ENCODE measurements at regions not wholly inside any gene's neighbourhood (a gene's known extent, or its start where the extent isn't known, plus 50 kb on each side); places are given as distances from the start of the nearest gene placed in this dataset.

DNA sequence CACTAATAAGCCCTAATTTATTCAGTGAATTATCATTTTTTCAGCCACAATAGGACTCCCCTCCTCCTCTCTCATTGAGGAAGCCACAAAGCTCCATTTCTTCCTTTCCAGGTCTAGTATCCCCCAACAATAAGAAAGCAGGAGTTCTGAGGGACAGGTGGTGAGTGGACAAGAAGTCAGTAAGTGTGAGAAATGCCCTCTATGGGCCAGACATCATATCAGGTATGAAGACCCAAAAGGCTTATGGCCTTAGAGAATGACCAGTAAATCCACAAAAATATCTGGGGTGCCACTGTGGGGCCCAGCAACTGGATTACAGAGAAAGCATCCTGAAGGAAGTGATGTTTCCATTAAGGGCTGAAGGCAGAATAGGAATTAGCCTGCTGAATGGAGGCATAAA is 175.7 kb downstream of the TRIM33 start:
- TF ChIP-seq EP300 (conservative IDR thresholded peaks at IDR 0.05; ENCODE audit: poor library complexity, severe bottlenecking) (no peak), TAF1 (IDR thresholded peaks at IDR 0.05; ENCODE audit: low read depth) (no peak), SMC3 (conservative IDR thresholded peaks at IDR 0.05; ENCODE audit: poor library complexity) (no peak)
- TF ChIP-seq, protein P1, sequence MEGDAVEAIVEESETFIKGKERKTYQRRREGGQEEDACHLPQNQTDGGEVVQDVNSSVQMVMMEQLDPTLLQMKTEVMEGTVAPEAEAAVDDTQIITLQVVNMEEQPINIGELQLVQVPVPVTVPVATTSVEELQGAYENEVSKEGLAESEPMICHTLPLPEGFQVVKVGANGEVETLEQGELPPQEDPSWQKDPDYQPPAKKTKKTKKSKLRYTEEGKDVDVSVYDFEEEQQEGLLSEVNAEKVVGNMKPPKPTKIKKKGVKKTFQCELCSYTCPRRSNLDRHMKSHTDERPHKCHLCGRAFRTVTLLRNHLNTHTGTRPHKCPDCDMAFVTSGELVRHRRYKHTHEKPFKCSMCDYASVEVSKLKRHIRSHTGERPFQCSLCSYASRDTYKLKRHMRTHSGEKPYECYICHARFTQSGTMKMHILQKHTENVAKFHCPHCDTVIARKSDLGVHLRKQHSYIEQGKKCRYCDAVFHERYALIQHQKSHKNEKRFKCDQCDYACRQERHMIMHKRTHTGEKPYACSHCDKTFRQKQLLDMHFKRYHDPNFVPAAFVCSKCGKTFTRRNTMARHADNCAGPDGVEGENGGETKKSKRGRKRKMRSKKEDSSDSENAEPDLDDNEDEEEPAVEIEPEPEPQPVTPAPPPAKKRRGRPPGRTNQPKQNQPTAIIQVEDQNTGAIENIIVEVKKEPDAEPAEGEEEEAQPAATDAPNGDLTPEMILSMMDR (IDR thresholded peaks at IDR 0.05; ENCODE audit: poor library complexity, severe bottlenecking): no peak
